ENCODE measurements at regions not wholly inside any gene's neighbourhood (a gene's known extent, or its start where the extent isn't known, plus 50 kb on each side); places are given as distances from the start of the nearest gene placed in this dataset.

DNA sequence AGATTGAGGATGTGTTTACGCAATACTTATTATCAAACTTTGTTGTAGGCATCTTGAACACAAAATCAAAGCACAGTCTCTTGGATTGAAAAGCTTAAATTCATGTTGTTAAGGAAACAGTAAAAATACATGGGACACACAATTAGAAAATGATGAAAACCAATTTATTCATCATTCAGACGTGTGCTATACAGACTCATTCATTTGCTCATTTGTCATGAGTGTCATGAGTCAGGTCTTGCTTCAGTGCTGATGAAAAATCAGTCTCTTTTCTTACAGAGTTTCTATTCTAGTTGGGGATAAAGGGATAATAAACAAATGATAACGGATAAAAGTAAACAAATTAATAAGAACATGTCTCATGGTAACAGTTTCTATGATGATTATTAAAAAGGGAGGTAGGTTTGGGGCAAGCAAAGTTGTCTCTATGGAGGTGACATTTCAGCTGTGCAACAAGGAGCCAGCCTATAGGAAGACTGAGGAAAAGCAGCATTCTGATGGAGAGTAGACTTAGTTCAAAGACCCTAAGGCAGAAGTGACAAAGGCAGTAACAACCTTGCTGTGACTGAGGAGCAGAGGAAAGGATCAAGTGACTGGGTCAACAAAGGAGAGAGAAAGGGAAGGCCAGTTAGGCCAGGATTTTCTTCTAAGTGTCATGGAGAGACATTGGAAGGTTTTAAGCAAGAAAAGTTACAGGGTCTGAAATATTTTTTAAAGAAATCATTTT is 224.0 kb upstream of the HHIP start:
- TF ChIP-seq POLR2A (IDR thresholded peaks at IDR 0.05) (no peak), POLR2AphosphoS5 (IDR thresholded peaks at IDR 0.05) (no peak)
- TF ChIP-seq, protein P1, sequence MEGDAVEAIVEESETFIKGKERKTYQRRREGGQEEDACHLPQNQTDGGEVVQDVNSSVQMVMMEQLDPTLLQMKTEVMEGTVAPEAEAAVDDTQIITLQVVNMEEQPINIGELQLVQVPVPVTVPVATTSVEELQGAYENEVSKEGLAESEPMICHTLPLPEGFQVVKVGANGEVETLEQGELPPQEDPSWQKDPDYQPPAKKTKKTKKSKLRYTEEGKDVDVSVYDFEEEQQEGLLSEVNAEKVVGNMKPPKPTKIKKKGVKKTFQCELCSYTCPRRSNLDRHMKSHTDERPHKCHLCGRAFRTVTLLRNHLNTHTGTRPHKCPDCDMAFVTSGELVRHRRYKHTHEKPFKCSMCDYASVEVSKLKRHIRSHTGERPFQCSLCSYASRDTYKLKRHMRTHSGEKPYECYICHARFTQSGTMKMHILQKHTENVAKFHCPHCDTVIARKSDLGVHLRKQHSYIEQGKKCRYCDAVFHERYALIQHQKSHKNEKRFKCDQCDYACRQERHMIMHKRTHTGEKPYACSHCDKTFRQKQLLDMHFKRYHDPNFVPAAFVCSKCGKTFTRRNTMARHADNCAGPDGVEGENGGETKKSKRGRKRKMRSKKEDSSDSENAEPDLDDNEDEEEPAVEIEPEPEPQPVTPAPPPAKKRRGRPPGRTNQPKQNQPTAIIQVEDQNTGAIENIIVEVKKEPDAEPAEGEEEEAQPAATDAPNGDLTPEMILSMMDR (IDR thresholded peaks at IDR 0.05): no peak
